ENCODE measurements at regions not wholly inside any gene's neighbourhood (a gene's known extent, or its start where the extent isn't known, plus 50 kb on each side); places are given as distances from the start of the nearest gene placed in this dataset.

DNA sequence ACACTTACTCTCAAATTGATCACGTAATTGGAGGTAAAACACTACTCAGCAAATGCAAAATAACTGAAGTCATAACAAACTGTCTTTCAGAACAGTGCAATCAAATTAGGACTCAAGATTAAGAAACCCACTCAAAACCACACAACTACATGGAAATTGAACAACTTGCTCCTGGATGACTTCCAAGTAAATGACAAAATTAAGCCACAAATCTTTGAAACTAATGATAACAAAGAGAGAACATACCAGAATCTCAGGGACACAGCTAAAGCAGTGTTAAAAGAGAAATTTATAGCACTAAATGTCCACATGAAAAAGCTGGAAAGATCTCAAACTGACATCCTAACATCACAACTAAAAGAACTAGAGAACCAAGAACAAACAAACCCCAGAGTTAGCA is 540.5 kb upstream of the CDH18 start:
- TF ChIP-seq FOXK2 (IDR thresholded peaks at IDR 0.05) (no peak), TOE1 (CRISPR knock-in tag; IDR thresholded peaks at IDR 0.05) (no peak), HMGA1 (CRISPR knock-in tag; conservative IDR thresholded peaks at IDR 0.05) (no peak), PHB2 (IDR thresholded peaks at IDR 0.05; ENCODE audit: partially characterized antibody) (no peak)
- TF ChIP-seq, protein P1, sequence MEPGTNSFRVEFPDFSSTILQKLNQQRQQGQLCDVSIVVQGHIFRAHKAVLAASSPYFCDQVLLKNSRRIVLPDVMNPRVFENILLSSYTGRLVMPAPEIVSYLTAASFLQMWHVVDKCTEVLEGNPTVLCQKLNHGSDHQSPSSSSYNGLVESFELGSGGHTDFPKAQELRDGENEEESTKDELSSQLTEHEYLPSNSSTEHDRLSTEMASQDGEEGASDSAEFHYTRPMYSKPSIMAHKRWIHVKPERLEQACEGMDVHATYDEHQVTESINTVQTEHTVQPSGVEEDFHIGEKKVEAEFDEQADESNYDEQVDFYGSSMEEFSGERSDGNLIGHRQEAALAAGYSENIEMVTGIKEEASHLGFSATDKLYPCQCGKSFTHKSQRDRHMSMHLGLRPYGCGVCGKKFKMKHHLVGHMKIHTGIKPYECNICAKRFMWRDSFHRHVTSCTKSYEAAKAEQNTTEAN (CRISPR knock-in tag; conservative IDR thresholded peaks at IDR 0.05) = no peak
- TF ChIP-seq, protein P2, sequence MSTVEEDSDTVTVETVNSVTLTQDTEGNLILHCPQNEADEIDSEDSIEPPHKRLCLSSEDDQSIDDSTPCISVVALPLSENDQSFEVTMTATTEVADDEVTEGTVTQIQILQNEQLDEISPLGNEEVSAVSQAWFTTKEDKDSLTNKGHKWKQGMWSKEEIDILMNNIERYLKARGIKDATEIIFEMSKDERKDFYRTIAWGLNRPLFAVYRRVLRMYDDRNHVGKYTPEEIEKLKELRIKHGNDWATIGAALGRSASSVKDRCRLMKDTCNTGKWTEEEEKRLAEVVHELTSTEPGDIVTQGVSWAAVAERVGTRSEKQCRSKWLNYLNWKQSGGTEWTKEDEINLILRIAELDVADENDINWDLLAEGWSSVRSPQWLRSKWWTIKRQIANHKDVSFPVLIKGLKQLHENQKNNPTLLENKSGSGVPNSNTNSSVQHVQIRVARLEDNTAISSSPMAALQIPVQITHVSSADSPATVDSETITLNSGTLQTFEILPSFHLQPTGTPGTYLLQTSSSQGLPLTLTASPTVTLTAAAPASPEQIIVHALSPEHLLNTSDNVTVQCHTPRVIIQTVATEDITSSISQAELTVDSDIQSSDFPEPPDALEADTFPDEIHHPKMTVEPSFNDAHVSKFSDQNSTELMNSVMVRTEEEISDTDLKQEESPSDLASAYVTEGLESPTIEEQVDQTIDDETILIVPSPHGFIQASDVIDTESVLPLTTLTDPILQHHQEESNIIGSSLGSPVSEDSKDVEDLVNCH (CRISPR knock-in tag; IDR thresholded peaks at IDR 0.05) = no peak
- TF ChIP-seq, protein P3, sequence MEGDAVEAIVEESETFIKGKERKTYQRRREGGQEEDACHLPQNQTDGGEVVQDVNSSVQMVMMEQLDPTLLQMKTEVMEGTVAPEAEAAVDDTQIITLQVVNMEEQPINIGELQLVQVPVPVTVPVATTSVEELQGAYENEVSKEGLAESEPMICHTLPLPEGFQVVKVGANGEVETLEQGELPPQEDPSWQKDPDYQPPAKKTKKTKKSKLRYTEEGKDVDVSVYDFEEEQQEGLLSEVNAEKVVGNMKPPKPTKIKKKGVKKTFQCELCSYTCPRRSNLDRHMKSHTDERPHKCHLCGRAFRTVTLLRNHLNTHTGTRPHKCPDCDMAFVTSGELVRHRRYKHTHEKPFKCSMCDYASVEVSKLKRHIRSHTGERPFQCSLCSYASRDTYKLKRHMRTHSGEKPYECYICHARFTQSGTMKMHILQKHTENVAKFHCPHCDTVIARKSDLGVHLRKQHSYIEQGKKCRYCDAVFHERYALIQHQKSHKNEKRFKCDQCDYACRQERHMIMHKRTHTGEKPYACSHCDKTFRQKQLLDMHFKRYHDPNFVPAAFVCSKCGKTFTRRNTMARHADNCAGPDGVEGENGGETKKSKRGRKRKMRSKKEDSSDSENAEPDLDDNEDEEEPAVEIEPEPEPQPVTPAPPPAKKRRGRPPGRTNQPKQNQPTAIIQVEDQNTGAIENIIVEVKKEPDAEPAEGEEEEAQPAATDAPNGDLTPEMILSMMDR (CRISPR knock-in tag; IDR thresholded peaks at IDR 0.05) = no peak
